ENCODE measurements at regions not wholly inside any gene's neighbourhood (a gene's known extent, or its start where the extent isn't known, plus 50 kb on each side); places are given as distances from the start of the nearest gene placed in this dataset.

DNA sequence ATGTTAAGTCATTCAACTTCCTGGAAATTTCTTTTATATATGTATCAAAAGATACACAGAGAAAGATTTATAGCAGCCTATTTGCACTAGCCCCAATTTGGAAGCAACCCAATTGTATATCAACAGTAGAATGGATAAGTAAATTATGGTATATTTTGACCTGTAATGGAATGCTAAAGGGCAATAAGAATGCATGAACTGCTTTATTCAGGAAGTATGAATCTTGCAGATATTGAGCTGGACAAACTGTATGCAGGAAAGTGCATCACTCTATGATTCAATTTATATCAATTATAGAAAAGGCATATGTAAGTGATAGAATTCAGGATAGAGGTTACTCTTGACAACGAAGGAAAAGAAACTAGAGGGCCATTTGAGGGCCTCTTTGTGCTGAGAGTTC lies 913.1 kb upstream of the FBXO33 start:
- TF ChIP-seq, protein P1, sequence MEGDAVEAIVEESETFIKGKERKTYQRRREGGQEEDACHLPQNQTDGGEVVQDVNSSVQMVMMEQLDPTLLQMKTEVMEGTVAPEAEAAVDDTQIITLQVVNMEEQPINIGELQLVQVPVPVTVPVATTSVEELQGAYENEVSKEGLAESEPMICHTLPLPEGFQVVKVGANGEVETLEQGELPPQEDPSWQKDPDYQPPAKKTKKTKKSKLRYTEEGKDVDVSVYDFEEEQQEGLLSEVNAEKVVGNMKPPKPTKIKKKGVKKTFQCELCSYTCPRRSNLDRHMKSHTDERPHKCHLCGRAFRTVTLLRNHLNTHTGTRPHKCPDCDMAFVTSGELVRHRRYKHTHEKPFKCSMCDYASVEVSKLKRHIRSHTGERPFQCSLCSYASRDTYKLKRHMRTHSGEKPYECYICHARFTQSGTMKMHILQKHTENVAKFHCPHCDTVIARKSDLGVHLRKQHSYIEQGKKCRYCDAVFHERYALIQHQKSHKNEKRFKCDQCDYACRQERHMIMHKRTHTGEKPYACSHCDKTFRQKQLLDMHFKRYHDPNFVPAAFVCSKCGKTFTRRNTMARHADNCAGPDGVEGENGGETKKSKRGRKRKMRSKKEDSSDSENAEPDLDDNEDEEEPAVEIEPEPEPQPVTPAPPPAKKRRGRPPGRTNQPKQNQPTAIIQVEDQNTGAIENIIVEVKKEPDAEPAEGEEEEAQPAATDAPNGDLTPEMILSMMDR (IDR thresholded peaks at IDR 0.05) = no peak
- TF ChIP-seq POLR2AphosphoS5 (IDR thresholded peaks at IDR 0.05; ENCODE audit: low read depth, low read length) (no peak), YY1 (IDR thresholded peaks at IDR 0.05; ENCODE audit: low read depth) (no peak), EZH2phosphoT487 (IDR thresholded peaks at IDR 0.05; ENCODE audit: borderline replicate concordance, low read depth) (no peak), EP300 (IDR thresholded peaks at IDR 0.05; ENCODE audit: borderline replicate concordance in 1 of 2, low read depth in 1 of 2, low read length in 1 of 2) (no peak)
- TF ChIP-seq, protein P2, sequence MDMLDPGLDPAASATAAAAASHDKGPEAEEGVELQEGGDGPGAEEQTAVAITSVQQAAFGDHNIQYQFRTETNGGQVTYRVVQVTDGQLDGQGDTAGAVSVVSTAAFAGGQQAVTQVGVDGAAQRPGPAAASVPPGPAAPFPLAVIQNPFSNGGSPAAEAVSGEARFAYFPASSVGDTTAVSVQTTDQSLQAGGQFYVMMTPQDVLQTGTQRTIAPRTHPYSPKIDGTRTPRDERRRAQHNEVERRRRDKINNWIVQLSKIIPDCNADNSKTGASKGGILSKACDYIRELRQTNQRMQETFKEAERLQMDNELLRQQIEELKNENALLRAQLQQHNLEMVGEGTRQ (IDR thresholded peaks at IDR 0.05; ENCODE audit: borderline replicate concordance, low read depth, low read length) = no peak
